ENCODE measurements at regions not wholly inside any gene's neighbourhood (a gene's known extent, or its start where the extent isn't known, plus 50 kb on each side); places are given as distances from the start of the nearest gene placed in this dataset.

GRCh38 chr20:17836303-17836861 is 132.2 kb downstream of the SNX5 start:
- TF ChIP-seq, protein P1, sequence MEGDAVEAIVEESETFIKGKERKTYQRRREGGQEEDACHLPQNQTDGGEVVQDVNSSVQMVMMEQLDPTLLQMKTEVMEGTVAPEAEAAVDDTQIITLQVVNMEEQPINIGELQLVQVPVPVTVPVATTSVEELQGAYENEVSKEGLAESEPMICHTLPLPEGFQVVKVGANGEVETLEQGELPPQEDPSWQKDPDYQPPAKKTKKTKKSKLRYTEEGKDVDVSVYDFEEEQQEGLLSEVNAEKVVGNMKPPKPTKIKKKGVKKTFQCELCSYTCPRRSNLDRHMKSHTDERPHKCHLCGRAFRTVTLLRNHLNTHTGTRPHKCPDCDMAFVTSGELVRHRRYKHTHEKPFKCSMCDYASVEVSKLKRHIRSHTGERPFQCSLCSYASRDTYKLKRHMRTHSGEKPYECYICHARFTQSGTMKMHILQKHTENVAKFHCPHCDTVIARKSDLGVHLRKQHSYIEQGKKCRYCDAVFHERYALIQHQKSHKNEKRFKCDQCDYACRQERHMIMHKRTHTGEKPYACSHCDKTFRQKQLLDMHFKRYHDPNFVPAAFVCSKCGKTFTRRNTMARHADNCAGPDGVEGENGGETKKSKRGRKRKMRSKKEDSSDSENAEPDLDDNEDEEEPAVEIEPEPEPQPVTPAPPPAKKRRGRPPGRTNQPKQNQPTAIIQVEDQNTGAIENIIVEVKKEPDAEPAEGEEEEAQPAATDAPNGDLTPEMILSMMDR (IDR thresholded peaks at IDR 0.05), result no peak
- TF ChIP-seq POLR2A (IDR thresholded peaks at IDR 0.05), result no peak
- Histone ChIP-seq H3K27ac (peak overlapping the region; percentile 81 to 86), H3K36me3 (no peaks in the 10 kb centered on the region), H3K9me3 (no peaks in the 10 kb centered on the region), H3K4me1 (no peaks in the 10 kb centered on the region), H3K27me3 (no peaks in the 10 kb centered on the region), H3K4me3 (peak overlapping the region in 1 of 2 donors; percentile 6)
- peak; percentile 88 for DNase-seq
- intact Hi-C loops (cut with DNase I; ENCODE audit: low total_unique reads), result no loop called here

DNA sequence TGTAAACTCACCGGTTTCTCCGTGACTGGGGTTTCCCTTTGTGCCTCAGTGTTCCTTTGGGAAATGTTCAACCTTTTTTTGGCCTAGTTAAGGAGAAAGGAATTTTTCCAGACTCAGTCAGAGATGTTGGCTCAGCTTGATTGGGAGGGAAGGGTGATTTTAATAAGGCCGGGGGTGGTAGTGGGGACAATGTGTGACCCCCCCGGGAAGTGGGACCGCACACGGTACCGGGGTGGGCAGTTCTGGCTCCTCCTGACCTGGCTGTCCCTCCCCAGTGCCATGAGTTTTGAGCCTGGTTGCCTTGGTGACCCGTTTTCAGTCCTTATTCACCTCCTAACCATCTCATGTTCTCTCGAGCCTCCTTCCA is 132.7 kb downstream of the SNX5 start:
- Histone ChIP-seq H3K27ac (peak overlapping the region; percentile 81 to 86), H3K4me3 (peak overlapping the region in 1 of 2 donors; percentile 6), H3K36me3 (no peaks in the 10 kb centered on the region), H3K9me3 (no peaks in the 10 kb centered on the region), H3K4me1 (no peaks in the 10 kb centered on the region), H3K27me3 (no peaks in the 10 kb centered on the region)
- intact Hi-C loops (cut with DNase I; ENCODE audit: low total_unique reads), result no loop called here
- TF ChIP-seq, protein P1 (IDR thresholded peaks at IDR 0.05), result no peak
- TF ChIP-seq POLR2A (IDR thresholded peaks at IDR 0.05), result no peak
- DNase-seq, result no peak

DNA sequence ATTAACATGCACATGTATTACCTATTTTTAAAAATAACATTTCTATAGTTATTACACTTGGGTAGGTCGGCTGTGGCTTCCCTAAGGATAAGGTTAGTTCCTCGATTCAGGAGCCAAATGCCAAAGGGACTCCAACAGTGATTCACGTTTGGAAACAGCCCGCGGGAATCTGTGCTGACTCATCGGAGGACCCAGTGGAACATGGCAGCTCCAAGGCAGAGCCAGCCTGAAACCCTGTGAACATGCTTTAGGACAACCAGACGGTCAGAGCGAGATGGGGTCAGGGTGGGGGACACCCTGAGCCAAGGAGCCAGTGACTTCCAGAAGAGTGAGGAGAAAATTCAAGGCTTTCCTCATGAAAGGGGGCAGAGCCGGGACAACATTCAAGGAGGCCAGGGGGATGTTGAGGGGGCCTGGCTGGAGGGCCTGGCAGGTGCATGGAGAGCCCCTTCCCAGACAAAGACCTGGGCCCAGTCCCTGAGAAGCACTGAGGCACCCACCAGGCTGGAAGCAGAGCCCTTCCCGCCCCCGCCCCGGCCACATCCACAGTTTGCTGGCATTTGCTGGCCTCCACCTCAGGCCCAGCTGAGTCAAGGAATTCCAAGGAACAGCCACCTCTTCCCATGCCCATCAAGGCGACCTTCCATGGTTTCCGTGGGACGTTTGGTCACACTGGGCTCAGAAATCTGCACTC is 133.2 kb downstream of the SNX5 start:
- Histone ChIP-seq H3K4me1 (no peaks in the 10 kb centered on the region), H3K27ac (peak overlapping the region; percentile 81 to 86), H3K27me3 (no peaks in the 10 kb centered on the region), H3K4me3 (no peak overlapping the region), H3K9me3 (no peaks in the 10 kb centered on the region), H3K36me3 (no peaks in the 10 kb centered on the region)
- DNase-seq, result peak; percentile 67 to 70
- intact Hi-C loops (cut with DNase I; ENCODE audit: low total_unique reads), result no loop called here
- TF ChIP-seq, protein P1 (IDR thresholded peaks at IDR 0.05), result no peak
- no peak for TF ChIP-seq POLR2A (IDR thresholded peaks at IDR 0.05)

GRCh38 chr20:17834804-17835203 is 133.8 kb downstream of the SNX5 start:
- H3K4me3 ChIP-seq, result no peak overlapping the region
- no peaks in the 10 kb centered on the region for H3K36me3 ChIP-seq
- H3K27ac ChIP-seq, result peak overlapping the region in 1 of 2 donors; percentile 86
- no peaks in the 10 kb centered on the region for H3K27me3 ChIP-seq
- H3K9me3 ChIP-seq, result no peaks in the 10 kb centered on the region
- H3K4me1 ChIP-seq, result no peaks in the 10 kb centered on the region
- no peak for DNase-seq
- intact Hi-C loops (cut with DNase I; ENCODE audit: low total_unique reads), result no loop called here
- no peak for TF ChIP-seq POLR2A (IDR thresholded peaks at IDR 0.05)
- TF ChIP-seq, protein P1 (IDR thresholded peaks at IDR 0.05), result no peak

- Histone ChIP-seq H3K27ac (no peak overlapping the region), H3K4me1 (no peaks in the 10 kb centered on the region), H3K9me3 (no peaks in the 10 kb centered on the region), H3K4me3 (no peak overlapping the region), H3K27me3 (no peaks in the 10 kb centered on the region), H3K36me3 (no peaks in the 10 kb centered on the region)
- TF ChIP-seq POLR2A (IDR thresholded peaks at IDR 0.05), result no peak
- TF ChIP-seq, protein P1 (IDR thresholded peaks at IDR 0.05), result no peak
- intact Hi-C loops (cut with DNase I; ENCODE audit: low total_unique reads), result no loop called here
- DNase-seq, result no peak
These were observed 133.4 kb downstream of the BANF2 start for GRCh38 chr20:17833036-17833674.

All from uterus (tissue), 3 donors.